HepG2 (cell line): ENCODE measurements at regions not wholly inside any gene's neighbourhood (a gene's known extent, or its start where the extent isn't known, plus 50 kb on each side); places are given as distances from the start of the nearest gene placed in this dataset.

Experiments used
- ATAC-seq: fragments of 200-7000 bp; cut with Tn5 transposase; 3 replicates; pipeline ENCODE4 v1.9.1; 2020; ENCODE audit warnings: mild to moderate bottlenecking, moderate library complexity
- BruUV-seq: library from RNA; stranded (reverse); fragments of 400-500 nt; replicated peaks from 2 replicates; lab custom pipeline; 2021; lab: Mats Ljungman, UMichigan
- CTCF ChIA-PET: fragments of 300-600 bp; formaldehyde crosslinking; extraction: SDS; loops from one replicate; lab custom pipeline; 2021; ENCODE audit warnings: low total read pairs, inconsistent platforms, low intra/inter-chr PET ratio; lab: Yijun Ruan, JAX
- POLR2A ChIA-PET: fragments of 350-600 bp; sonication (Branson Sonifier 250); formaldehyde crosslinking; loops from one replicate; lab custom pipeline; 2020; ENCODE audit warnings: antibody characterized with exemption, inconsistent platforms; lab: Yijun Ruan, JAX
- DNase-seq: peaks from one replicate; pipeline ENCODE4 v3.0.0-alpha.2; 2015; ENCODE audit warnings: low spot score
- FAIRE-seq: peaks from 3 replicates; lab custom pipeline; 2011; peaks lifted over from hg19 to GRCh38; lab: Jason Lieb, UNC
- H2AFZ ChIP-seq: one replicate; pipeline ENCODE4 v1.6.1; 2011; ENCODE audit warnings: low read length, inconsistent platforms
- H3K27ac ChIP-seq: fragments of 300-600 bp; 3 replicates; pipeline ENCODE4 v1.8.0; 2011; ENCODE audit warnings: mixed run types, mild to moderate bottlenecking, mixed read lengths, low read length, inconsistent platforms; ENCODE audit not compliant: insufficient read depth; ENCODE audit errors: extremely low read length
- H3K27me3 ChIP-seq, 2 experiments: fragments of 200-600 bp in 1 of 2; 2 replicates in 1 of 2; 3 replicates in 1 of 2; pipeline versions ENCODE4 v1.6.0 to v1.8.0; 2011; ENCODE audit warnings: low read length in 2 of 2, mild to moderate bottlenecking in 2 of 2, moderate library complexity in 2 of 2, inconsistent platforms in 1 of 2; ENCODE audit not compliant: insufficient read depth in 2 of 2, control insufficient read depth in 1 of 2
- H3K36me3 ChIP-seq, 2 experiments: fragments of 200-600 bp in 1 of 2; replicated peaks in 1 of 2; 2 replicates in 1 of 2; 3 replicates in 1 of 2; pipeline versions ENCODE4 v1.5.1 to v1.8.0; 2011; ENCODE audit warnings: low read length in 2 of 2, inconsistent platforms in 1 of 2; ENCODE audit not compliant: insufficient read depth in 2 of 2, control insufficient read depth in 1 of 2
- H3K4me1 ChIP-seq: 2 replicates; pipeline ENCODE4 v1.5.1; 2012; ENCODE audit warnings: low read length, inconsistent platforms; ENCODE audit not compliant: insufficient read depth
- H3K4me2 ChIP-seq: 2 replicates; pipeline ENCODE4 v1.6.0; 2011; ENCODE audit warnings: low read depth, low read length, inconsistent platforms
- H3K4me3 ChIP-seq, 3 experiments: fragments of 200-600 bp in 1 of 3; sonication (generic), shearing (Covaris generic) in 1 of 3; replicated peaks in 1 of 3; 2 replicates each; pipeline ENCODE4 v1.5.1; 2011 to 2016; ENCODE audit warnings: low read length in 3 of 3, inconsistent platforms in 2 of 3, low read depth in 2 of 3, mild to moderate bottlenecking in 2 of 3, control low read depth in 1 of 3, mixed read lengths in 1 of 3; ENCODE audit not compliant: insufficient read depth in 1 of 3
- H3K79me2 ChIP-seq: one replicate; pipeline ENCODE4 v1.6.1; 2011; ENCODE audit warnings: low read length, inconsistent platforms; ENCODE audit not compliant: insufficient read depth
- H3K9ac ChIP-seq: 2 replicates; pipeline ENCODE4 v1.6.0; 2011; ENCODE audit warnings: mild to moderate bottlenecking, low read depth, low read length, inconsistent platforms; ENCODE audit not compliant: insufficient read depth
- H3K9me3 ChIP-seq: 2 replicates; pipeline ENCODE4 v1.5.1; 2012; ENCODE audit warnings: mild to moderate bottlenecking, low read length
- H4K20me1 ChIP-seq: 2 replicates; pipeline ENCODE4 v1.6.0; 2011; ENCODE audit warnings: inconsistent platforms, mild to moderate bottlenecking, low read length, moderate library complexity; ENCODE audit not compliant: insufficient read depth
- GPBP1L1 ChIP-seq: sonication (generic); formaldehyde crosslinking; IDR thresholded peaks from 2 replicates; pipeline ENCODE4 v1.5.0; 2020; ENCODE audit warnings: mild to moderate bottlenecking, missing genetic modification reagents
- NFAT5 ChIP-seq: sonication (generic); formaldehyde crosslinking; IDR thresholded peaks from 2 replicates; pipeline ENCODE4 v1.4.0; 2020; ENCODE audit warnings: missing genetic modification reagents
- SMAD3 ChIP-seq: sonication (generic); formaldehyde crosslinking; IDR thresholded peaks from 2 replicates; pipeline ENCODE4 v1.4.0; 2020; ENCODE audit warnings: missing genetic modification reagents
- ZBTB7A ChIP-seq: sonication (generic); formaldehyde crosslinking; IDR thresholded peaks from 2 replicates; pipeline ENCODE4 v1.8.0; 2022; ENCODE audit warnings: mild to moderate bottlenecking, missing genetic modification reagents
- WGBS: methylation state at CpG from one replicate; pipeline ENCODE4 v1.1.6; 2017; ENCODE audit warnings: low lambda C conversion rate; 5-methylcytosine and 5-hydroxymethylcytosine counted together
- in situ Hi-C: cut with HindIII; loops from 2 replicates; pipeline ENCODE4 v1.10.0; 2017; ENCODE audit warnings: low pct_unique_long_range_greater_than_20kb; ENCODE audit not compliant: extremely low pct_ligation_motif_present
- intact Hi-C: fragments of 100-400 bp; cut with micrococcal nuclease; formaldehyde crosslinking; loops from one replicate; pipeline ENCODE4 v1.10.0; 2022; ENCODE audit not compliant: unreplicated experiment
- TF ChIP-seq, protein P1 (sequence below): sonication (generic); formaldehyde crosslinking; IDR thresholded peaks from 2 replicates; pipeline ENCODE4 v1.5.1; 2020; ENCODE audit warnings: missing genetic modification reagents, mild to moderate bottlenecking, borderline replicate concordance
- TF ChIP-seq, protein P2 (sequence below): sonication (generic); formaldehyde crosslinking; IDR thresholded peaks from 2 replicates; pipeline ENCODE4 v1.5.0; 2020; ENCODE audit warnings: missing genetic modification reagents

GRCh38 chr10:113426181-113426877 is 126.5 kb upstream of the HABP2 start:
- no peak overlapping the region for H3K4me2 ChIP-seq
- no peaks in the 10 kb centered on the region for H3K4me1 ChIP-seq
- H3K36me3 ChIP-seq, result no peaks in the 10 kb centered on the region
- H3K27ac ChIP-seq, result no peak overlapping the region
- WGBS, result 43% methylated on average over 4 of the region's 8 CpGs
- 0 out of 5 replicates have a peak, but pooled peaks cover 0 to 4% of the 10 kb centered on the region in 2 experiments for H3K27me3 ChIP-seq
- no peak overlapping the region for H3K9ac ChIP-seq
- H3K9me3 ChIP-seq, result no peaks in the 10 kb centered on the region
- in situ Hi-C loops (no loop called here), intact Hi-C loops (no loop called here)
- ChIA-PET CTCF (no interaction called here), POLR2A (no interaction called here)
- H2AFZ ChIP-seq, result no peak overlapping the region
- H3K79me2 ChIP-seq, result no peaks in the 10 kb centered on the region
- no peak overlapping the region for H3K4me3 ChIP-seq
- DNase-seq (no peak), FAIRE-seq (no peak), ATAC-seq (no peak)
- no peaks in the 10 kb centered on the region for H4K20me1 ChIP-seq
- BruUV-seq, result no TSS peak
- TF ChIP-seq GPBP1L1 (CRISPR knock-in tag), result no peak
- no peak for TF ChIP-seq ZBTB7A (CRISPR knock-in tag)
- TF ChIP-seq, protein P1, sequence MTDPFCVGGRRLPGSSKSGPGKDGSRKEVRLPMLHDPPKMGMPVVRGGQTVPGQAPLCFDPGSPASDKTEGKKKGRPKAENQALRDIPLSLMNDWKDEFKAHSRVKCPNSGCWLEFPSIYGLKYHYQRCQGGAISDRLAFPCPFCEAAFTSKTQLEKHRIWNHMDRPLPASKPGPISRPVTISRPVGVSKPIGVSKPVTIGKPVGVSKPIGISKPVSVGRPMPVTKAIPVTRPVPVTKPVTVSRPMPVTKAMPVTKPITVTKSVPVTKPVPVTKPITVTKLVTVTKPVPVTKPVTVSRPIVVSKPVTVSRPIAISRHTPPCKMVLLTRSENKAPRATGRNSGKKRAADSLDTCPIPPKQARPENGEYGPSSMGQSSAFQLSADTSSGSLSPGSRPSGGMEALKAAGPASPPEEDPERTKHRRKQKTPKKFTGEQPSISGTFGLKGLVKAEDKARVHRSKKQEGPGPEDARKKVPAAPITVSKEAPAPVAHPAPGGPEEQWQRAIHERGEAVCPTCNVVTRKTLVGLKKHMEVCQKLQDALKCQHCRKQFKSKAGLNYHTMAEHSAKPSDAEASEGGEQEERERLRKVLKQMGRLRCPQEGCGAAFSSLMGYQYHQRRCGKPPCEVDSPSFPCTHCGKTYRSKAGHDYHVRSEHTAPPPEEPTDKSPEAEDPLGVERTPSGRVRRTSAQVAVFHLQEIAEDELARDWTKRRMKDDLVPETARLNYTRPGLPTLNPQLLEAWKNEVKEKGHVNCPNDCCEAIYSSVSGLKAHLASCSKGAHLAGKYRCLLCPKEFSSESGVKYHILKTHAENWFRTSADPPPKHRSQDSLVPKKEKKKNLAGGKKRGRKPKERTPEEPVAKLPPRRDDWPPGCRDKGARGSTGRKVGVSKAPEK (CRISPR knock-in tag), result no peak
- no peak for TF ChIP-seq NFAT5
- TF ChIP-seq SMAD3, result no peak
- TF ChIP-seq, protein P2, sequence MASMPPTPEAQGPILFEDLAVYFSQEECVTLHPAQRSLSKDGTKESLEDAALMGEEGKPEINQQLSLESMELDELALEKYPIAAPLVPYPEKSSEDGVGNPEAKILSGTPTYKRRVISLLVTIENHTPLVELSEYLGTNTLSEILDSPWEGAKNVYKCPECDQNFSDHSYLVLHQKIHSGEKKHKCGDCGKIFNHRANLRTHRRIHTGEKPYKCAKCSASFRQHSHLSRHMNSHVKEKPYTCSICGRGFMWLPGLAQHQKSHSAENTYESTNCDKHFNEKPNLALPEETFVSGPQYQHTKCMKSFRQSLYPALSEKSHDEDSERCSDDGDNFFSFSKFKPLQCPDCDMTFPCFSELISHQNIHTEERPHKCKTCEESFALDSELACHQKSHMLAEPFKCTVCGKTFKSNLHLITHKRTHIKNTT, result no peak
